ENCODE measurements at regions not wholly inside any gene's neighbourhood (a gene's known extent, or its start where the extent isn't known, plus 50 kb on each side); places are given as distances from the start of the nearest gene placed in this dataset.

DNA sequence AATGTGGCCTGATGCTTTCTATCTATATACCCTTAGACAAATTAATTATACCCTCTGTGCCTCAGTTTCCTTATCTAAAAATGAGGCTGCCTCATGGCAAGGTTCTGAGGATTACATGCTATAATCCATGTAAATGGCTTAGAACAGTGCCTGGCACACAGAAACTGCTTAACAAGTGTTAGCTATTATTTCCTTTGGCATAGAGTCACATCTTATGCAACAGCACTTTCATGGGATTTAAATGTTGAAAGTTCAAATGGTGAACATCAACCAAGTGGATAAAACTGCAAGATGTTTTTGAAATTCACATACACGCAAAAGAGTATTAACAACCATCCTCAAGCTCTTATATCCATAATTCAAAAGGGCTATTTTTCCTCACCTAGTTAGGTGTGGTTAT lies 202.8 kb upstream of the JAG1 start:
- Histone ChIP-seq H3K9me3 (peaks cover 6% of the 10 kb centered on the region), H3K4me1 (no peaks in the 10 kb centered on the region), H3K27ac (no peak overlapping the region), H3K4me2 (no peak overlapping the region), H4K20me1 (no peaks in the 10 kb centered on the region), H3K9ac (no peak overlapping the region), H3K4me3 (no peak overlapping the region), H3K36me3 (no peaks in the 10 kb centered on the region), H3K27me3 (no peaks in the 10 kb centered on the region)
- no peak for TF ChIP-seq Cebpa-rat (IDR thresholded peaks at IDR 0.05)

DNA sequence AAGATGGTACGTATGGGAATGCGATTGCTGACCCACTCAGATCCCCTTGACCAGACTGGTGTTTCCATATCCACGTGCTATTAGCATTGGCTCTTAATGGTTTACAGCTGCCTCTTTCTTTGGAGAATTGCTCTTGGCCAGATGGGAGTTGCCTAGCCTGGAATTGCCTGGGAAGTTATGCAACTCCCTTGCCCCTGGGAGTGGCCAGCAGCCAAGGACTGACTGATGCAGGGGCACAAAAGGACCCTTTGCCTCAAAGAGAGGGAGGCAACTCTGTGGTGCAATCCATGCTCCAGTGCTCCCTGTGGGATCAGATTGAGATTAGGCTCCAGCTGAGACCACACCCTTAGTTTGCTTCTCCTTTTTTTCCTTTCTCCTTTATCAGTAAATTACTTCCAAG lies 203.5 kb upstream of the JAG1 start:
- H4K20me1 ChIP-seq, result no peaks in the 10 kb centered on the region
- no peak overlapping the region for H3K9ac ChIP-seq
- peaks cover 6% of the 10 kb centered on the region for H3K9me3 ChIP-seq
- H3K27me3 ChIP-seq, result no peaks in the 10 kb centered on the region
- TF ChIP-seq Cebpa-rat (IDR thresholded peaks at IDR 0.05), result no peak
- H3K4me2 ChIP-seq, result no peak overlapping the region
- H3K4me3 ChIP-seq, result no peak overlapping the region
- H3K36me3 ChIP-seq, result no peaks in the 10 kb centered on the region
- no peak overlapping the region for H3K27ac ChIP-seq
- no peaks in the 10 kb centered on the region for H3K4me1 ChIP-seq

DNA sequence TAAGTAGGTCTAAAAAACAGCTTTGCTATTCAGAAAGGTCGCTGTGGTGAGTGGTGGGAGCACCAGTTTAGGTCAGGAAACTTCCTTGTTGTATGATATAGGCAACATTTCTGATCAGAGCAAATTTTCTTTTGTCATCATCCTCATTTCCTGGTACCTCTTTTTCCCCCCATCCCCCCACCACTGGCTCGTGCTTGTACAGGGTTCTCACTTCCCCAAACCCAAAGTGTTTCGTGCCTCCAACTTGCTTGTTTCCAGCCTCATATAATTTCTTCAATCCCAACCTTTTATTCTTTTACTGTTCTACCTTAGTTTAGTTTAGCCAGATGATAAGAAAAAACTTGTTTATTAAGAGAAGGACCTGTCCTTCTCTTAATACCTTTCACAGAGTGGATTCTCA lies 209.4 kb upstream of the JAG1 start:
- H3K36me3 ChIP-seq, result no peaks in the 10 kb centered on the region
- no peaks in the 10 kb centered on the region for H3K27me3 ChIP-seq
- TF ChIP-seq Cebpa-rat (IDR thresholded peaks at IDR 0.05), result no peak

DNA sequence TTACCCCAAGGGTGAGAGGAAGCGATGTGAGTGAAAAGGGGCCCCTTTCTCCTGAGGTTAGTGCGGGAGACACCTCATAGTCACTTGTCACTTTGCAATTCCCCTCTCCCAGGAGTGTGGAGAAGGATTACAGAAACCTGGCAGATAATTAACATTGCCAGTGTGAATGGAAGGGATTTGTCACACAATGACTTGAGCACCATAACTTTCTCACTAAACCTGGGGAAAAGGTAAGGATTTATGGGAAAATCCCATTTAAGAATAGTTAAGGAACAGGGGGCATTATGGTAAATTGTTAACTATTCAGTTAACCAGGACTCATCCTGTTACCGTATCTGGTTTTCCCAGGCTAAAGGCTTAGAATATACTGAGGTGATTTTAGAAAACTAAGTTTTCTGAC lies 219.5 kb upstream of the JAG1 start:
- Histone ChIP-seq H3K4me2 (no peak overlapping the region), H3K36me3 (no peaks in the 10 kb centered on the region), H3K27ac (no peak overlapping the region), H3K9ac (no peak overlapping the region), H3K27me3 (no peaks in the 10 kb centered on the region; the same call in 1 of the 2 replicates), H3K4me3 (no peak overlapping the region), H3K4me1 (no peaks in the 10 kb centered on the region), H4K20me1 (no peaks in the 10 kb centered on the region), H3K9me3 (peaks cover 4% of the 10 kb centered on the region; the same call in 1 of the 2 replicates)
- TF ChIP-seq Cebpa-rat (IDR thresholded peaks at IDR 0.05), result no peak

More for the DNA sequence above, 209.4 kb upstream of the JAG1 start:
- no peak overlapping the region for H3K27ac ChIP-seq
- no peaks in the 10 kb centered on the region for H4K20me1 ChIP-seq
- H3K4me3 ChIP-seq, result no peak overlapping the region
- no peaks in the 10 kb centered on the region for H3K9me3 ChIP-seq
- no peak overlapping the region for H3K9ac ChIP-seq
- H3K4me1 ChIP-seq, result no peaks in the 10 kb centered on the region
- H3K4me2 ChIP-seq, result no peak overlapping the region

DNA sequence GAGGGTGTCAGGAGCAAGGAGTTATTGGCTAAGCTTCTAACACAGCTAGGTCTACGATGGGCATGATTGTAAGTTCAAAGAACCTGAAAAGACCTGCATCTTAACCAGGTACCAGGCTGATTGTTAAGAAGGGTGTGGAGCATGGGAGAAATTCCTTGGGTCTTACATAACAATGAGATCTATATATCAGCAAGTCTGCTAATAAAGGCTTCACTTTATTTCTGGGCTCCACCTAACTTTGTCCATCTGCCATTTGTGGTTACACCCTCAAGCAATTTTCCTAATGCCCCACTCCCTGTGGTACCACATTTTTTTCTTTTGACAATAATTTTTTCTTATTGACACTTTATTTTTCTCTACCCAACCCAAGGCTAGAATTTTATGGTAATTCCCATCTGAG lies 223.5 kb upstream of the JAG1 start:
- Histone ChIP-seq H3K27me3 (no peaks in the 10 kb centered on the region; the same call in 1 of the 2 replicates), H3K4me1 (no peaks in the 10 kb centered on the region), H3K9ac (no peak overlapping the region), H3K36me3 (no peaks in the 10 kb centered on the region), H3K4me3 (no peak overlapping the region), H3K4me2 (no peak overlapping the region), H3K9me3 (no peaks in the 10 kb centered on the region), H3K27ac (no peak overlapping the region), H4K20me1 (no peaks in the 10 kb centered on the region)
- no peak for TF ChIP-seq Cebpa-rat (IDR thresholded peaks at IDR 0.05)

DNA sequence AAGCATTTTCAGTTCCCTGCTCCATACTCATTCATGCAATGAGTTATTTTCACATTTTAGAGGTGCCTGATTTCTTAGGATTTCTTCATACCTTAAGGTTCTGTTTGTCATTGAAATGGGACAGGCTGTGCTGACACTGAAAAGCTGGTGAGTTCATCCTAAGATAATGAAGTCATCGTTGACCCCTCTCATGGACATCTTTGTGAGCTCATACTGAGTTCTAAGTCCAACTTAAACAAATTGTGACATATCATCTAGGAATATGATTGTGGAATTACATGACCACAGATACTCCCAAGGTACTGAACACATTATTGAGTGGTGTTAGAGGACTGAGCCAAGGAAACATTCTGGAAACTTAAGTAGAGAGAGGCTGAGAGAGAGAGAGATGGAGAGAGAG lies 224.8 kb upstream of the JAG1 start:
- no peak overlapping the region for H3K27ac ChIP-seq
- H3K4me2 ChIP-seq, result no peak overlapping the region
- H3K4me3 ChIP-seq, result no peak overlapping the region
- no peaks in the 10 kb centered on the region; the same call in 1 of the 2 replicates for H3K27me3 ChIP-seq
- H3K9ac ChIP-seq, result no peak overlapping the region
- no peaks in the 10 kb centered on the region for H3K9me3 ChIP-seq
- no peaks in the 10 kb centered on the region for H3K36me3 ChIP-seq
- H4K20me1 ChIP-seq, result no peaks in the 10 kb centered on the region
- no peaks in the 10 kb centered on the region for H3K4me1 ChIP-seq
- no peak for TF ChIP-seq Cebpa-rat (IDR thresholded peaks at IDR 0.05)

DNA sequence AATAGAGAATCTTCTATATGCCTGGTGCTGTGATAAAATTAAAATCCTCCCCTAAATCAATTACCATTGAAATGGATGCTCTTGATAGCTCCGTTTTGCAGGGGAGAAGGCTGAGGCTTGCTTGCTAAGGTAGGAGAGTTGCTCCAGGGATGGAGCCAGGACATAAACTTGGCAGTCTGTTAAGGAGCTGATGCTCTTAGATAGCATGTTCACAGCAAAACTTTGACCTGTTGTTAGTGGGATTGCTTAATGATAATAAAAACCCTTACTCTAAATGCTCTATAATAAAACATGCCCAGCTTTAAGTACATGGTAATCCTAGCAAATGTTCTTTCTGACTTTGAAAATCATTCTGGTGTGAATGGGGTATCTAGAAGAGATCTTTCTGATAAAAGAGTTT lies 228.4 kb upstream of the JAG1 start:
- H3K9me3 ChIP-seq, result no peaks in the 10 kb centered on the region
- no peak overlapping the region for H3K4me3 ChIP-seq
- no peak overlapping the region for H3K27ac ChIP-seq
- no peaks in the 10 kb centered on the region for H3K36me3 ChIP-seq
- no peaks in the 10 kb centered on the region for H3K4me1 ChIP-seq
- H3K27me3 ChIP-seq, result no peaks in the 10 kb centered on the region
- no peaks in the 10 kb centered on the region for H4K20me1 ChIP-seq
- no peak overlapping the region for H3K9ac ChIP-seq
- no peak overlapping the region for H3K4me2 ChIP-seq
- no peak for TF ChIP-seq Cebpa-rat (IDR thresholded peaks at IDR 0.05)

DNA sequence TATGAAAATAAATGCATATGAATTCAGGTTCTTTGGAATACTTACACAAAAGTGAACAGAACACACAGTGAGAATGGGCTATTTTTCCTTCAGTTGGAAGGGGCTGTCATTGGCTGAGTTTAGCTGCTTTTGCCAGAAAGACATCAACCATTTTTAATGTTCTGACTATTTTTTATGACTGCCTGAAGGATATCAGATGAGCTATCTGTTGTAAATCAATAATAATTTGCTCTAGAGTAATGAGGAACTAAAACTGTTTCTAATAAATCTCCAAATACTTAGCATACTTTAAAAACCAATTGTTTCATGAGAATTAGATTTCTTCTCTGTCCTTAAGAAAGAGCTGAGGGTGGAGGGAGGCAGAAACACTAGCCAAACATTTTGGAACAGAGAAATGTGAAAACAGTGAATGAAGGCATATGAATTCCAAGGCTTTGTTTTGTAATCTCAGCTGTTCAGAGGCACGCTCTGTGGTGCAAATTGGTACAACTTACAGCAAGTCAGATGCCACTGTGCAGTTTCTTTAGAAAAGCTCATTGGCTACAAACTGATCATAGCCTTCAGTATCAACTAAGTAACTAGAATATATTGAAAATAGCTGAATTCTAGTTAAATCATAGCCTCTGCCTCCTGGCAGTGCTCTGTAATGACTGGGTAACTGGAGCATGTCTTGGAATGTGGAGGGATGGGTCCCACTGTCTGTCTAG lies 228.9 kb upstream of the JAG1 start:
- Histone ChIP-seq H3K27ac (no peak overlapping the region), H3K4me3 (no peak overlapping the region), H3K4me2 (no peak overlapping the region), H3K9me3 (no peaks in the 10 kb centered on the region), H3K36me3 (no peaks in the 10 kb centered on the region), H3K4me1 (no peaks in the 10 kb centered on the region), H4K20me1 (no peaks in the 10 kb centered on the region), H3K27me3 (no peaks in the 10 kb centered on the region), H3K9ac (no peak overlapping the region)
- no peak for TF ChIP-seq Cebpa-rat (IDR thresholded peaks at IDR 0.05)

DNA sequence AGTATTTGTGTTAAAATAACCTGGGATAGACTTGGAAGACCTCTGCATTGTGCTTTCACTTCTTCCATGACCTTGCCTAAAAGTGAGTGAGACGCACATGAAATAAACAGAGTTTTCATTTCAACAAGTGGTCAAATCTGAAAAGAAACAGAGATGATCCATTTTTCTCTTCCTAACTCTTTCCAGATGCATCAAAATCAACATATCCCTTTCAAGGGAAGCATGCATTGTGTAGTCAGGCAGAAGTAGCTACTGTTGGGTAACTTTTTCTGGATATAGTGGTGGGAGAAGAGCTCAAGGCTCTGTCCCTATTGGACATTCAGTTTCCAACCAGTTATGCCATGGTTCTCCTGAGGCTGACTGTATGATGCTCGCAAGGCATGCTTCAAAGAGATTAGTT lies 233.0 kb upstream of the JAG1 start:
- Histone ChIP-seq H3K36me3 (no peaks in the 10 kb centered on the region), H3K4me2 (no peak overlapping the region), H3K4me1 (no peaks in the 10 kb centered on the region), H3K27me3 (no peaks in the 10 kb centered on the region), H3K9me3 (no peaks in the 10 kb centered on the region), H4K20me1 (no peaks in the 10 kb centered on the region), H3K27ac (no peak overlapping the region), H3K9ac (no peak overlapping the region), H3K4me3 (no peak overlapping the region)
- no peak for TF ChIP-seq Cebpa-rat (IDR thresholded peaks at IDR 0.05)

DNA sequence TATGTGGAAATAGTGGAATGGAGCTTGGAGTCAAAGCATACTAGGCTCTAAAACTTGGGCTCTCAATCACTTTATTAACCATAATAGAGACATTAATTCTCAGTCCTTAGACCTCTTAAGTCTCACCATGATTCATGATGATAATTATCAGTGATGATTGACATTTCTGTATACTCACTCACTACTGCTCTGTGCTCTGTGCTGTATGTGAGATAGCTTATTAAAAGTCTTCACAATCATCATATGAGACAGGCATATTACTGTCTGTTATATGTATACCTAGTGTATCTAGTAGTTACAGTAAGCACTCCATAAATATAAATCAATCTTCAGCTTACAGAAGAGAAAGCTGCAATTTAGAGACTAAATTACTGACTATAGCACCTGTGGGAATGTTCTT lies 236.0 kb upstream of the JAG1 start:
- H4K20me1 ChIP-seq, result no peaks in the 10 kb centered on the region
- no peak overlapping the region for H3K4me2 ChIP-seq
- H3K4me3 ChIP-seq, result no peak overlapping the region
- no peak for TF ChIP-seq Cebpa-rat (IDR thresholded peaks at IDR 0.05)
- no peak overlapping the region for H3K27ac ChIP-seq
- no peaks in the 10 kb centered on the region for H3K4me1 ChIP-seq
- no peaks in the 10 kb centered on the region for H3K36me3 ChIP-seq
- no peak overlapping the region for H3K9ac ChIP-seq
- H3K27me3 ChIP-seq, result no peaks in the 10 kb centered on the region
- no peaks in the 10 kb centered on the region for H3K9me3 ChIP-seq
